ENCODE measurements at regions not wholly inside any gene's neighbourhood (a gene's known extent, or its start where the extent isn't known, plus 50 kb on each side); places are given as distances from the start of the nearest gene placed in this dataset.

DNA sequence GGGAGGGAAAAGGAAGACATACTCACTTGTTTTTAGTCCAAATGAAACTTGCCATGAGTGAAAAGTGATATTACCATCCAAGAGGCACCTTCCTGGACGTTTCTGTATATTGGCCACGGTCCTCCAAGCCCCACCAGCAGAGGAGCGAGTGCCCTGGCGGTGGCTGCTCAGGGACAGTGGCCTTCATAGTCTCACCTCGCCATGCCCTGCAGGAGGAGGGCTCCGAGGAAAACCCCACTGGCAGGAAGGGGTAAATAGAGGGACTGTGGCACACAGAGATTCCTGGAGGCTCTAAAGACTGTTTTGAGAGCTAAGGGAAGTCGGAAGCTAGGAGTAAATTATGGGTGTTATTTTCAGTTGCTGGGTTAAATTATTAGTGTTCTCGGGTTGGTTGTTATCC, 98.4 kb upstream of the UBL3 start:
- TF ChIP-seq, protein P1, sequence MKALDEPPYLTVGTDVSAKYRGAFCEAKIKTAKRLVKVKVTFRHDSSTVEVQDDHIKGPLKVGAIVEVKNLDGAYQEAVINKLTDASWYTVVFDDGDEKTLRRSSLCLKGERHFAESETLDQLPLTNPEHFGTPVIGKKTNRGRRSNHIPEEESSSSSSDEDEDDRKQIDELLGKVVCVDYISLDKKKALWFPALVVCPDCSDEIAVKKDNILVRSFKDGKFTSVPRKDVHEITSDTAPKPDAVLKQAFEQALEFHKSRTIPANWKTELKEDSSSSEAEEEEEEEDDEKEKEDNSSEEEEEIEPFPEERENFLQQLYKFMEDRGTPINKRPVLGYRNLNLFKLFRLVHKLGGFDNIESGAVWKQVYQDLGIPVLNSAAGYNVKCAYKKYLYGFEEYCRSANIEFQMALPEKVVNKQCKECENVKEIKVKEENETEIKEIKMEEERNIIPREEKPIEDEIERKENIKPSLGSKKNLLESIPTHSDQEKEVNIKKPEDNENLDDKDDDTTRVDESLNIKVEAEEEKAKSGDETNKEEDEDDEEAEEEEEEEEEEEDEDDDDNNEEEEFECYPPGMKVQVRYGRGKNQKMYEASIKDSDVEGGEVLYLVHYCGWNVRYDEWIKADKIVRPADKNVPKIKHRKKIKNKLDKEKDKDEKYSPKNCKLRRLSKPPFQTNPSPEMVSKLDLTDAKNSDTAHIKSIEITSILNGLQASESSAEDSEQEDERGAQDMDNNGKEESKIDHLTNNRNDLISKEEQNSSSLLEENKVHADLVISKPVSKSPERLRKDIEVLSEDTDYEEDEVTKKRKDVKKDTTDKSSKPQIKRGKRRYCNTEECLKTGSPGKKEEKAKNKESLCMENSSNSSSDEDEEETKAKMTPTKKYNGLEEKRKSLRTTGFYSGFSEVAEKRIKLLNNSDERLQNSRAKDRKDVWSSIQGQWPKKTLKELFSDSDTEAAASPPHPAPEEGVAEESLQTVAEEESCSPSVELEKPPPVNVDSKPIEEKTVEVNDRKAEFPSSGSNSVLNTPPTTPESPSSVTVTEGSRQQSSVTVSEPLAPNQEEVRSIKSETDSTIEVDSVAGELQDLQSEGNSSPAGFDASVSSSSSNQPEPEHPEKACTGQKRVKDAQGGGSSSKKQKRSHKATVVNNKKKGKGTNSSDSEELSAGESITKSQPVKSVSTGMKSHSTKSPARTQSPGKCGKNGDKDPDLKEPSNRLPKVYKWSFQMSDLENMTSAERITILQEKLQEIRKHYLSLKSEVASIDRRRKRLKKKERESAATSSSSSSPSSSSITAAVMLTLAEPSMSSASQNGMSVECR (CRISPR knock-in tag; IDR thresholded peaks at IDR 0.05; ENCODE audit: borderline replicate concordance), result no peak
- TF ChIP-seq, protein P2, sequence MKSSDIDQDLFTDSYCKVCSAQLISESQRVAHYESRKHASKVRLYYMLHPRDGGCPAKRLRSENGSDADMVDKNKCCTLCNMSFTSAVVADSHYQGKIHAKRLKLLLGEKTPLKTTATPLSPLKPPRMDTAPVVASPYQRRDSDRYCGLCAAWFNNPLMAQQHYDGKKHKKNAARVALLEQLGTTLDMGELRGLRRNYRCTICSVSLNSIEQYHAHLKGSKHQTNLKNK (CRISPR knock-in tag; IDR thresholded peaks at IDR 0.05), result no peak
- TF ChIP-seq, protein P3, sequence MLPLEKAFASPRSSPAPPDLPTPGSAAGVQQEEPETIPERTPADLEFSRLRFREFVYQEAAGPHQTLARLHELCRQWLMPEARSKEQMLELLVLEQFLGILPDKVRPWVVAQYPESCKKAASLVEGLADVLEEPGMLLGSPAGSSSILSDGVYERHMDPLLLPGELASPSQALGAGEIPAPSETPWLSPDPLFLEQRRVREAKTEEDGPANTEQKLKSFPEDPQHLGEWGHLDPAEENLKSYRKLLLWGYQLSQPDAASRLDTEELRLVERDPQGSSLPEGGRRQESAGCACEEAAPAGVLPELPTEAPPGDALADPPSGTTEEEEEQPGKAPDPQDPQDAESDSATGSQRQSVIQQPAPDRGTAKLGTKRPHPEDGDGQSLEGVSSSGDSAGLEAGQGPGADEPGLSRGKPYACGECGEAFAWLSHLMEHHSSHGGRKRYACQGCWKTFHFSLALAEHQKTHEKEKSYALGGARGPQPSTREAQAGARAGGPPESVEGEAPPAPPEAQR (CRISPR knock-in tag; IDR thresholded peaks at IDR 0.05), result no peak
- TF ChIP-seq, protein P4, sequence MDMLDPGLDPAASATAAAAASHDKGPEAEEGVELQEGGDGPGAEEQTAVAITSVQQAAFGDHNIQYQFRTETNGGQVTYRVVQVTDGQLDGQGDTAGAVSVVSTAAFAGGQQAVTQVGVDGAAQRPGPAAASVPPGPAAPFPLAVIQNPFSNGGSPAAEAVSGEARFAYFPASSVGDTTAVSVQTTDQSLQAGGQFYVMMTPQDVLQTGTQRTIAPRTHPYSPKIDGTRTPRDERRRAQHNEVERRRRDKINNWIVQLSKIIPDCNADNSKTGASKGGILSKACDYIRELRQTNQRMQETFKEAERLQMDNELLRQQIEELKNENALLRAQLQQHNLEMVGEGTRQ (CRISPR knock-in tag; IDR thresholded peaks at IDR 0.05), result no peak
- TF ChIP-seq MXD4 (CRISPR knock-in tag; IDR thresholded peaks at IDR 0.05; ENCODE audit: borderline replicate concordance) (no peak), ZNF121 (CRISPR knock-in tag; IDR thresholded peaks at IDR 0.05) (no peak), ZNF416 (CRISPR knock-in tag; IDR thresholded peaks at IDR 0.05) (no peak), ZNF396 (CRISPR knock-in tag; IDR thresholded peaks at IDR 0.05; ENCODE audit: borderline replicate concordance) (no peak), NFATC4 (CRISPR knock-in tag; IDR thresholded peaks at IDR 0.05) (no peak), TCF7 (CRISPR knock-in tag; IDR thresholded peaks at IDR 0.05; ENCODE audit: low read depth) (no peak), ZNF317 (CRISPR knock-in tag; IDR thresholded peaks at IDR 0.05; ENCODE audit: borderline replicate concordance, low read depth) (no peak), SOX15 (CRISPR knock-in tag; IDR thresholded peaks at IDR 0.05) (no peak), FOXP1 (CRISPR knock-in tag; IDR thresholded peaks at IDR 0.05; ENCODE audit: borderline replicate concordance) (no peak), ELF4 (CRISPR knock-in tag; IDR thresholded peaks at IDR 0.05; ENCODE audit: low read depth) (no peak), TEAD4 (CRISPR knock-in tag; IDR thresholded peaks at IDR 0.05) (no peak)
- TF ChIP-seq, protein P5, sequence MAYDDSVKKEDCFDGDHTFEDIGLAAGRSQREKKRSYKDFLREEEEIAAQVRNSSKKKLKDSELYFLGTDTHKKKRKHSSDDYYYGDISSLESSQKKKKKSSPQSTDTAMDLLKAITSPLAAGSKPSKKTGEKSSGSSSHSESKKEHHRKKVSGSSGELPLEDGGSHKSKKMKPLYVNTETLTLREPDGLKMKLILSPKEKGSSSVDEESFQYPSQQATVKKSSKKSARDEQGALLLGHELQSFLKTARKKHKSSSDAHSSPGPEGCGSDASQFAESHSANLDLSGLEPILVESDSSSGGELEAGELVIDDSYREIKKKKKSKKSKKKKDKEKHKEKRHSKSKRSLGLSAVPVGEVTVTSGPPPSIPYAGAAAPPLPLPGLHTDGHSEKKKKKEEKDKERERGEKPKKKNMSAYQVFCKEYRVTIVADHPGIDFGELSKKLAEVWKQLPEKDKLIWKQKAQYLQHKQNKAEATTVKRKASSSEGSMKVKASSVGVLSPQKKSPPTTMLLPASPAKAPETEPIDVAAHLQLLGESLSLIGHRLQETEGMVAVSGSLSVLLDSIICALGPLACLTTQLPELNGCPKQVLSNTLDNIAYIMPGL (CRISPR knock-in tag; IDR thresholded peaks at IDR 0.05), result no peak
- TF ChIP-seq, protein P6, sequence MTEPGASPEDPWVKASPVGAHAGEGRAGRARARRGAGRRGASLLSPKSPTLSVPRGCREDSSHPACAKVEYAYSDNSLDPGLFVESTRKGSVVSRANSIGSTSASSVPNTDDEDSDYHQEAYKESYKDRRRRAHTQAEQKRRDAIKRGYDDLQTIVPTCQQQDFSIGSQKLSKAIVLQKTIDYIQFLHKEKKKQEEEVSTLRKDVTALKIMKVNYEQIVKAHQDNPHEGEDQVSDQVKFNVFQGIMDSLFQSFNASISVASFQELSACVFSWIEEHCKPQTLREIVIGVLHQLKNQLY (CRISPR knock-in tag; IDR thresholded peaks at IDR 0.05), result no peak
- DNase-seq (ENCODE audit: low spot score) (no peak), ATAC-seq (no peak)
- CTCF ChIA-PET, result interaction anchor here (1.1 kb wide), 1 partner anchor 166 kb away, joined by 3 read pairs; no protein-coding TSS in a partner anchor
- Mint-ChIP-seq H3K27ac (no peak overlapping the region), H3K36me3 (no peaks in the 10 kb centered on the region), H3K27me3 (ENCODE audit: low read depth) (peaks cover 29% of the 10 kb centered on the region), H3K4me3 (no peak overlapping the region), H3K4me1 (peaks cover 13% of the 10 kb centered on the region), H3K9me3 (no peaks in the 10 kb centered on the region)
- POLR2A ChIA-PET, result no interaction called here
